GM21737 (cell line): ENCODE measurements at regions not wholly inside any gene's neighbourhood (a gene's known extent, or its start where the extent isn't known, plus 50 kb on each side); places are given as distances from the start of the nearest gene placed in this dataset.

Experiments
- ATAC-seq: cut with Tn5 transposase; IDR thresholded peaks from one replicate; pipeline ENCODE4 v1.9.1; 2021; ENCODE audit warnings: mild to moderate bottlenecking, moderate library complexity; ENCODE audit not compliant: unreplicated experiment

DNA sequence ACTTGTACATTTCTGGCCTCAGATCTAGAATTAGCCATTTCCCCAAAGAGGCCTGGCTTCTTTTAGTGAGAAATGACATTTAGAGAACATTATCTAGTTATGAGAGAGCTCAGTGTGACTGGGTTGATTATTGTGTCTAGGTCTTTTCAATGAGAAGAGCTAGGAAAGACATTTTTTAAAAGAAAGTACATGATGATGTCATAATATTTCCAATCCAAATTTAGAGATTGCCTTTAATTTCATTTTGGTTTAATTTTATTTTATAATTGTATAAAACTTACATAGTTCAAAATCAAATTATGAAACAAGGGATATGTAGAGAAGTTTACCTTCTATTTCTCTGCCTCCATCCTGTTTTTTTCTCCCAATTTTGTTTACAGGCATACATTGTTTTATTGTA, 354.9 kb downstream of the TMEM135 start:
- no peak for ATAC-seq

DNA sequence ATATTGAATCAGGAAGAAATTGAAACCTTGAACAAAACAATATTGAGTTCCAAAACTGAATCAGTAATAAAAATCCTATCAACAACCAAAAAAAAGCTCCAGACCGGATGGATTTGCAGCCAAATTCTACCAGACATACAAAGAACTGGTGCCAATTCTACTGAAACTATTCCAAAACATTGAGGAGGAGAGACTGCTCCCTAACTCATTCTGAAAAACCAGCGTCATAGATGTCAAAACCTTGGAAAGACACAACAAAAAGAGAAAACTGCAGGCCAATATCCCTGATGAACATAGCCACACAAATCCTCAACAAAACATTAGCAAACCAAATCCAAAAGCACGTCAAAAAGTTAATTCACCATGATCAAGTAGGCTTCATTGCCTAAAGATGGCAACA, 353.8 kb downstream of the TMEM135 start:
- no peak for ATAC-seq

DNA sequence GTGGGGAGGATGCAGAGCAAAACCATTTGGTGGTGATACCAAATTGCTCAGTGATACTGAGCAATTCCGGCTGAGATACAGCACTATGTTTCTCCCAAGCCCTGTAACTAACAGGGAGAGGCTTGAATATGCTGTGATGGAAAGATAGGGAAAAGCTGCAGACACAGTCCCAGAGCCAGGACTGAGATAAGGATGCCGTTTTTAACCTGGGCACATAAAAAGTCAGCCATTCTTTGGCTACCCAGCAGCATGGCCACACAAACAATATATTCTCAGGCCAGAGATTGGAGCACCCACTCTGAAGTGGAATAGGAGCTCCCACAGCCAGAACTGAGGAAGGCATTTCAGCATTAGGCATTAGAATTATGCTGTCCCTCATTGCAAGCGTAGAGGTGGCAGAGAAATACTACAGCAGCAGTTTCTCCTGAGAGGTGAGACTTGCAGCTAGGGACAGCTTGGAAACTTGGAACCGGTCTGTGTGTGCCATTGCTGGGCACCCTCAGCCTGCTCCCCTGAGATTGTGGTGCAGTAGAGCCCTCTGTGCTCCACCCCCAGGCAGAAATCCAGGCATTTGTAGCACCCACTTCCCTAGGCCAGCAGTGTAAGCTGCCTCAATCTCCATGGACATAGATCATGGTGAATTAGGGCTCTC, 346.5 kb downstream of the TMEM135 start:
- no peak for ATAC-seq

DNA sequence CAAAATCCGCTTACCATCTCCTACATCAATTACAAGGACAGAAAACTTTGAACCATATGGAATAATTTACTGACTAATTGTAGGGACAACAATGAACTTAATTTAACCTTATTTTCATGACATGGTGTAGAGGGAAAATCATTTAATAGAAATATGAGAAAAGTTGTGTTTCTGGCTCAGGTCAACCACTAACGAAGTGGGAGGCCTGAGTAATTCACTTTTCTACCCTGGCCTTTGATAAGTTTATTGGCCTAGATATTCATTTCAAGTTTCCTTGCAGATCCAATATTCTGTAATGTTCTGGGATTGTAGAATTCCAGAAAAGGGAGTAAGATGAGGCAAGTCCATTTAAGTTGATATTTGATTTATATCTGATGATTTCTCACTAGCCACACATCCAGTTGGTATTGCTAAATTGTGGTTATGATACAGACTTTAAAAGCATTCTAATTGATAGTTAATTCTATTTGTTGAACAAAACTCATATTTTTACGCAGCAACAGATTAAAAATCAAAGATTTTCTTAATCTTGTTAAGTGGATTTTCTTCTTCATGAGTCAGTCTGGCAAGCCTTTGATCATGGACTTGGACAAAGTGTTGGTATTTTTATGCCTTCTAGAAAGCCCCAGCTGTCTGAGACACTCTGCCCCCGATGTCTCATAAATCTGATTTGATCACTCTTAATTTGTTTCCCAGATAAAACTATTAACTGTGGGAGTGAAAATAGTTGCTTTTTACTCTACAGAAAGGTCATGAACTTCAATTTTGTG, 336.5 kb downstream of the TMEM135 start:
- no peak for ATAC-seq
